ENCODE measurements at regions not wholly inside any gene's neighbourhood (a gene's known extent, or its start where the extent isn't known, plus 50 kb on each side); places are given as distances from the start of the nearest gene placed in this dataset.

GRCh38 chr5:101788797-101789196, 507.3 kb downstream of the SLCO4C1 start:
- Histone ChIP-seq H3K4me1 (no peaks in the 10 kb centered on the region), H3K4me3 (no peak overlapping the region), H3K27ac (no peak overlapping the region), H3K9me3 (no peaks in the 10 kb centered on the region), H3K27me3 (no peaks in the 10 kb centered on the region), H3K36me3 (ENCODE audit: low read depth, missing control alignments) (no peaks in the 10 kb centered on the region)
- DNase-seq, result no peak
- WGBS, 2 donors, result 73 to 87% methylated on average over 4 of the region's 4 CpGs
- intact Hi-C loops (cut with DNase I; ENCODE audit: low total_unique reads), result no loop called here
- TF ChIP-seq POLR2A (IDR thresholded peaks at IDR 0.05) (no peak), CTCF (IDR thresholded peaks at IDR 0.05) (no peak)

- intact Hi-C loops (cut with DNase I; ENCODE audit: low total_unique reads), result no loop called here
- 11 to 16% methylated on average over 2 of the region's 2 CpGs for WGBS, 2 donors
- H3K4me1 ChIP-seq, result no peaks in the 10 kb centered on the region
- no peak overlapping the region for H3K4me3 ChIP-seq
- H3K9me3 ChIP-seq, result no peaks in the 10 kb centered on the region
- no peak for TF ChIP-seq POLR2A (IDR thresholded peaks at IDR 0.05)
- TF ChIP-seq CTCF (IDR thresholded peaks at IDR 0.05), result no peak
- no peaks in the 10 kb centered on the region for H3K36me3 ChIP-seq (ENCODE audit: low read depth, missing control alignments)
- DNase-seq, result no peak
- no peaks in the 10 kb centered on the region for H3K27me3 ChIP-seq
- no peak overlapping the region for H3K27ac ChIP-seq
These were observed 511.0 kb downstream of the SLCO4C1 start for GRCh38 chr5:101785090-101785489.

GRCh38 chr5:101783241-101784013, 512.7 kb downstream of the SLCO4C1 start:
- H3K9me3 ChIP-seq, result no peaks in the 10 kb centered on the region
- TF ChIP-seq CTCF (IDR thresholded peaks at IDR 0.05) (no peak), POLR2A (IDR thresholded peaks at IDR 0.05) (no peak)
- peak overlapping the region; percentile 12 to 55 for H3K4me3 ChIP-seq
- 32 to 39% methylated on average over 26 of the region's 26 CpGs for WGBS, 2 donors
- DNase-seq, result no peak
- no peak overlapping the region for H3K27ac ChIP-seq
- no peaks in the 10 kb centered on the region for H3K4me1 ChIP-seq
- intact Hi-C loops (cut with DNase I; ENCODE audit: low total_unique reads), result no loop called here
- no peaks in the 10 kb centered on the region for H3K27me3 ChIP-seq
- no peaks in the 10 kb centered on the region for H3K36me3 ChIP-seq (ENCODE audit: low read depth, missing control alignments)

GRCh38 chr5:101782352-101783103, 513.6 kb downstream of the SLCO4C1 start:
- intact Hi-C loops (cut with DNase I; ENCODE audit: low total_unique reads), result no loop called here
- H3K36me3 ChIP-seq (ENCODE audit: low read depth, missing control alignments), result no peaks in the 10 kb centered on the region
- no peak for DNase-seq

More at GRCh38 chr5:101782352-101783103, 513.6 kb downstream of the SLCO4C1 start:
- 58 to 66% methylated on average over 10 of the region's 10 CpGs for WGBS, 2 donors
- Histone ChIP-seq H3K27me3 (no peaks in the 10 kb centered on the region), H3K4me3 (no peak overlapping the region), H3K4me1 (no peaks in the 10 kb centered on the region), H3K27ac (no peak overlapping the region), H3K9me3 (no peaks in the 10 kb centered on the region)
- TF ChIP-seq POLR2A (IDR thresholded peaks at IDR 0.05) (no peak), CTCF (IDR thresholded peaks at IDR 0.05) (no peak)

Measured in testis (tissue), 2 donors.